Mesenteric fat pad (tissue), 1 donor: ENCODE measurements at regions not wholly inside any gene's neighbourhood (a gene's known extent, or its start where the extent isn't known, plus 50 kb on each side); places are given as distances from the start of the nearest gene placed in this dataset. TPM values are rescaled to one million over a fixed set of nuclear protein-coding genes. Genes with fewer than 3 reads are reported as not detected.

Source experiments
- DNase-seq: peaks from one replicate; pipeline ENCODE4 v3.0.0-alpha.2; 2020; ENCODE audit warnings: low spot score
- microRNA-seq: library from miRNA; unstranded; fragments of <30 nt; microRNA quantifications from one replicate; pipeline ENCODE4 v1.2.0, GENCODE V29; 2020; ENCODE audit warnings: borderline number of aligned reads
- donor health status: DM: yes; HTN: yes; CAD: no.

DNA sequence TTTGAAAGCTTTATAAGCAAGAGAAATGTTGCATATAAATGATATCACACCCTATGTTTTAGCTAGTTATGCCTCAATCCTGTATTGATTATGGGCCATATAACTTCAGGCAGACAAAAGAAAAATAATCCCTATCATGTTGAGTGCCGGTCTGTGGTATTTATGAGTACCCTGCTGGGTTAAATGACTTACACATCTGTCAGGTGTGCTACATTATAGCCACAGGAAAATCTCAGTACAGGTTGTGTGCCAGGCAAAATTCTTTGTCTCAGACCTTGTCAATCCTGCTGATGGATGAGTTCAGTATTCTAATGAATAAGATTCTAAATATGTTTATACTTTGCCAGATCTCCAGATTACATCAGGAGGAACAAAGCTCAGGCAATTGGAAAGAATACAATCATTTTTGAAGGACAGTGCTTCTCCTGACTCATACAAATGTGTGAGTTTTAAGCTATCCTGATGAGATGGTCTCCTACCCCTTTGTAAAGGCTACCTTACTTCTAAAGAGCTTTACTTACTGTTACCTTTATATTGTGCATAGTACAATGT lies 109.8 kb upstream of the FOXG1 start:
- no peak for DNase-seq

DNA sequence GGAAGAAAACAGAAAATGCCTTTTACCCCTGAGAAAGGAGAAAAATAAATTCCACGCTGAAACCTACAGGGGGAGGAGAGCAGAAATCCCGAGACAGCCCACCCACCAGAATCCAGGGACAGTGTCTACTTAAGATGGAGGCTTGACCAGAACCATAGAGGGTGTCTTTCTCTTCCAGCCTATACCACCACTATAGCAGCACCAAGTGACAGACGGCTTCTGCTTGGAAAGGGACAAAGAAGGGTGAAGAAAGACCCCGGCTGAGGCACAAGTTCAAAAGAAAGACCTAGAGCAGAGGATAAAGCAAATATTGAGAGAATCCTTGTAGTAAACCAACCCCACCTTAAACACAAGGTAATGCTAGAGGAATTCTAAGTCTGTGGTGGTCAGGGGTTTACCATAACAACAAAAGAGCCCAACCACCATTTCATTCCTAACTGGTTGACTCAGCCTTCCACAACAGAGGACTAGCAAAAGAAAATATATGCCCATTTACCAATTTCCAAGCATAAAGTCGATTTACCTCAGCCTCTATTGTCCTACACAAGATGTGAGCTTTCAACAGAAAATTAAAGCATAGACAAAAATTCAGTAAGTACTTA lies 105.3 kb upstream of the FOXG1 start:
- no peak for DNase-seq

DNA sequence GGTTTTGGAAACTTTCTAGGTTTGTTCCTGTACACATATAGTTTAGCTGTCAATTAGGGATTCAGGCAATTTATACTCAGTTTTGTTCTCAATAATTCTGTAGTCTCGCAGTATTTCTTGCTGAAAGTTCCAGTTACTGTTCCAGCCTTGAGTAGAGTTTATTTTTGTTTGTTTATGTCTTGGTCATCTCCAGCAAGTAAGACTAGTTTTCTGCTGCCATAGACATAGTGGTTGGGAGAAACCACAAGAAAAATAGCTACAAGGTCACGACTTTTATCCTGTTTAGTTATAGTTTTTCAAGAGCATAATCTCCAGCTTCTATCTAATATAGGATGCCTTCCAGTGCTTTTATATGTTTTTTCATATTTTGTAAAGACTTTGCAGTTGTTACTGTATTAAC lies 99.6 kb upstream of the FOXG1 start:
- no peak for DNase-seq

DNA sequence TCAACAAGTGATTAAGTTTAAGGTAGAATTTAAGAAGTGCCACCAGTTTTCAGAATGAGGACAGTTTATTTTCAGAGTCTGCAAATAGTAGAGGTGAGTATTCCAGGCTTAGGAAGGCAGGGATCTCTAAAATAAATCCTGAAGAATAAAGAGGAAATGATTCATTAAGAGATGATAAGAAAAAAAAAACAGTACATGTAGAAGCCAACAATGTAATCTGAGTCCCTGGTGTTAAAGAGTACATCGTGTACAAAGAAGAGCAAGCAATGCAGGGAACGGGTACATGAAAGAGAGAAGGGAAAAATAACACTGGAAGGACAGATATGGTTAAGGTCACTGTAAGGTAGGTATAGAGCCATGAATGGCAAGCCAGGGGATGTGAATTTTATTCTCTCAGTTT lies 95.2 kb upstream of the FOXG1 start:
- no peak for DNase-seq

DNA sequence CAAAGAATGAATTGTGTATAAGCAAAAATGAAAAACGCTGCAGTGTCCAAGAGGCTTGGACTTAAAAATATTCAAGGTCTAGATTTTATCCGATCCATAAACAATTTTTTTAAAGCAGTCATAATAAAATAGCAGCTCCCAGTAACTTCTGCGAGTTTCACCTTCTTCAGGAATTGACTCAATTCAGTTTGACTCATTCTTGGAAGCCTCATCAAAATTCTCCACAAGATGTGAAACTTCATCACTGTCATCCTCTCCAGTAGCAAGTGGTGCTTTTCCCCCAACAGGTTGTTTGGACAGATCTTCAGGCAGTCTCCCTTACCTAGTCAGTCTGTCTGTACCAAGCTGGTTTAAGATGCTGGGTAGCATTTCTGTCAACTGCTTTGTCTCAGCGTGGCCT lies 93.5 kb upstream of the FOXG1 start:
- no peak for DNase-seq

DNA sequence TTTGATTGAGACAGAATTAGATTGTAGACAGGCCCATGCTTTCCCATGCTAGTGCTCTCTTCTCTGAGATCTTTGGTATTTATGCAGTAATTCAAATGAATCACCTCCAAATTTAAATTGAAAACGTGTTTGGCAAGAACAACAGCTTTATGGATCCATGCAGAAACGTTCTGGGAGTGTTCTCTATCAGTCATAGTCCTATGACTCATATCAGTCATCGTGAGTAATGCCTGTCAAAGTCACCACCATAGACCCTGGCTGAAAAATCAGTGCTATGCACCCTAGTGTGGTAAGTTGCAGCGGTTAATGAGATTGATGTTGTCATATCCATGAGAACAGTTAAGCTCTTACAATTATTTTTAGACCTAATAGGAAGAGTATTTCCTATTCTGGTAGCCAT lies 90.1 kb upstream of the FOXG1 start:
- DNase-seq = no peak

DNA sequence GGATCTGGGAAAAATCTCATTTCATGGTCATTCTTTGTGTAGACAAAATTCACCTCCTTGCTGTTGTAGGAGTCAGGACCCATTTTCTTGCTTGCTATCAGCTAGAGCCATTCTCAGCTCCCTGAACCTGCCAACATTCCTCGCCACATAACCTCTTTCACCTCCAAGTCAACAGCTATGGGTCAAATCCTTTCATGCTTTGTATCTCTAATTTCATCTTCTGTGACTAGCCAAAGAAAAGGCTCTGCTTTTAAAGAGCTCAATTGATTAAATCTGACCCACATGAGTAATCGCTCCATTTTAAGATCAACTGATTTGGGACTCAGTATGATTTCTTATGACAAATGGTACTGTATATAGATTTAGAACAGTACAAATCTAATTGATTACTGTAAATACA lies 89.2 kb upstream of the FOXG1 start:
- no peak for DNase-seq

DNA sequence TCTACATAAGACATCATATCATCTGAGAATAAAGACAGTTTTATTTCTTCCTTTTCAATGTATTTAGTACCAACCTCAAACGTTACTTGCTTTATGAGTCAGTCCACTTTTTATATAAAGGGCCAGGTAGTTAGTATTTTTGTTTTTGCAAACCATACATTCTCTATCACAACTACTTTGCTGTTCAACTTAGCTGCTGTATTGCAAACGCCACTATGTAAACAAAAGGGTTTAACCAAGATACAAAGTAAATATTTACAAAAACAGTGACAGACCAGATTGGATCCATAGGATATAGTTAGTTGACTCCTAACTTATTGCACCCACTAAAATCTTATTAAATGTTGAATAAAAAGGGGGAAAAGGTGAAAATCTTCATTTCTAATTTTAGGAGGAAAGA lies 87.7 kb upstream of the FOXG1 start:
- DNase-seq = no peak

DNA sequence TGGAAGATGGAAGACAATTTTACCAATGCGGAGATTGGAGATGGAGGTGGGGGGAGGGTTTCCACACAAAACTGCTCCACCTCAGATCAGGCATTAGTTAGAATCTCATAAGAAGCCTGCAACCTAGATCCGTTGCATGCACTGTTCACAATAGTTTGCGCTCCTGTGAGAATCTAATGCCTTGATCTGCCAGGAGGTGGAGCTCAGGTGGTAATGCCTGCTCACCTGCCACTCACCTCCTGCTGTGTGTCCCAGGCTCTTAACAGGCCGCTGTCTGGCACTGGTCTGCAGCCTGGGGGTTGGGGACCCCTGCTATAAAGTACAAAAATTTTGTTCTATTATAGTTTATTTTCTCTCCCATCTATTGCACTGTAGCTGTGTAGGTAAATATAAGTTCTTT lies 84.9 kb upstream of the FOXG1 start:
- no peak for DNase-seq

DNA sequence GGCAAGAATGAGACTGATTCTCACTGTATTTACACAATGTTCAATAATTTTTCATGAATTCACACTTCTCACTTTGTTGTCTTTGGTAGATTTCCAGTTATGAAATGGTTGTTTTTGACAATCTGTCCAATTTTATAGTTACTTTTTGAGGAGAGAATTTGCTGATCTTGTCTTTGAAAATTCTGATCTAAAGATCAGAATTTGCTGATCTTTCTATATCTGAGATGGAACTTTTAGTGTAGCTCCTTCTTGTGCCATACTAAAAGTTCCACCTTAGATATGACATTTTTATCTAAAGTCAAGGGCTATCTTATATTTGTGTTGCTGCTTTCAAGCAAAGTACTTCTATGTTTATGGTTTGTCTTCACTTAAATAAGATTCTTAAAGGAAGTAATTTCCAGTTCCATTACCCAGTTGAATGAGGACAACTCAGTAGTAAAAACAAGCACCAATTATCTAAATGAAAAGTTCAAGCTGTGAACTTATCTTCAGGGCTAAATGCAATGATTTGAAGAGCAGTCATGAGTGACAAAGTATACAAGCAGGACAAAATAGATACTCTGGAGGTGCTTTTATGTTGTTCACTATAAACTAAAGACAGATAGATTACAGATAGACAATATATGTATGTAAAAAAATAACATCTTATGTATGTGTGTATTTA lies 76.4 kb upstream of the FOXG1 start:
- DNase-seq = no peak

DNA sequence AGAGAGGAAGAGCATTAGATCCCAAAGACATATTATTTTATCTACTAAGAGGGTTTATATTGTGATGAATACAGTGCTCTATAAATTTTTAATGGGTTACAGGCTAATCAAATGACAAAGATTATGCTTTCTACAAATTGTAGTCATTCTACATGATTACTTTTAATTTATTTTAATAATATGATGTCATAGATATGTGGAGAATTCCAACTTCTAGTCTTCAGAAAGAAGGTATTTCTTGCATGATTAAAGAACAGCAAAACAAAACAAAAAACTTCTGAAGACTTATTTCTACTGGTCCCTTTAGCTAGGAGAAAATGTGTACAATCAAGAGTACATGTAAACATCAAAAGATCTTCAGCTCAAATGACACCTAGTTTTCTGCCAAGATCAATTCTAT lies 71.5 kb upstream of the FOXG1 start:
- no peak for DNase-seq

DNA sequence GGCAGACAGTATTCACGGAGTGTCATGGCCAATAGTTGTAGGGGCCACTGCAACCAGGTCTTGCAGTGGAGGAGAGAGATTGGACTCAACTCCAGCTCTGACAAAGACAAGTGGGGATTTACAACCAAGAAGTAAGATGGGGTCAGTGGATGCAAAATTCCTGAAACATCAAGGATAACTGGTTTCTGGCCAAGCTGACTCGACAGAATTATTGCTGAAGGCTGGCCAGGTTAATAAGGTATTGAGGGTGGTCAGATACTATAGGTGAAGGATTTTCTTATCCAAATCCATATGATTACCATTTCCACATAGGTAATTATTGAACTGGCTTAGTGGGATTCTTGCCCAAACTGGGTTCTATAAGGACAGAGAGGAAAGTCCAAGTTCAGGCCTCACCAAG lies 64.9 kb upstream of the FOXG1 start:
- no peak for DNase-seq

DNA sequence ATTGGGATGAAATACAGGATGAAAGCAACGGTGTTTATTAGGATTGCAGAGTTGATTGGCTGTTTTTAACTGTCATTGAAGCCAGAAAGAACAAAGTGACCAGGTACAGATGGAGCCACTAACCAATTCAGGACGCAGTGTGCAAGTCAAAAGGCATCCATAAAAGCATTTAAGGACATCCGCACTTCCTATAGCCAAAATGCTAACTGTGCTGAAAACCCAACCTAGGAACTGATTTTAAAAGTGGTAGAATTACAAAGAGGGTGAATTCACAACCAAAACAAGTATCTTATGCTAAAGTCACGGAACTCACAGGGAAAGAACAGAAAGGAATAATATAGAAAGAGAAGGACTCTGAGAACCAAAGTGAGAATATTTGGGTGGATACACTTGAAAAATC lies 63.1 kb upstream of the FOXG1 start:
- DNase-seq = no peak

DNA sequence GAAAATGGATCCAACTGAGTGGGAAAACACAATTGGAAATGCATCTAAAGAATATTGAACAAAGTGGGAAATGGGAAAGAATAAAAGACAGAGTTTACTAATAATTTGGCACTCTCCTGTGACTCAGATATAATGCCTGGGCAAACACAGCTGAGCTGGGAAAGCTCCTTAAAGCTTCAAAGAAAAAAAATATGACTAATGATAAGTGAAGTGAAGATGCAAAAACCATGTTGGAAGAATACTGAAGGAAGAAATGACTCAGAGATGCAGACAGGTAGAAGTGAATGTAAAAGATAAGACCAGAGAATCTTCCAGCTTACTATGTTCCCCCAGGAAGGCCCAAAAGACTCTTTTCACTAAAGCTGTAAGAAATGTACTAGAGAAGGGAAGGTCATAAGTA lies 62.4 kb upstream of the FOXG1 start:
- no peak for DNase-seq

DNA sequence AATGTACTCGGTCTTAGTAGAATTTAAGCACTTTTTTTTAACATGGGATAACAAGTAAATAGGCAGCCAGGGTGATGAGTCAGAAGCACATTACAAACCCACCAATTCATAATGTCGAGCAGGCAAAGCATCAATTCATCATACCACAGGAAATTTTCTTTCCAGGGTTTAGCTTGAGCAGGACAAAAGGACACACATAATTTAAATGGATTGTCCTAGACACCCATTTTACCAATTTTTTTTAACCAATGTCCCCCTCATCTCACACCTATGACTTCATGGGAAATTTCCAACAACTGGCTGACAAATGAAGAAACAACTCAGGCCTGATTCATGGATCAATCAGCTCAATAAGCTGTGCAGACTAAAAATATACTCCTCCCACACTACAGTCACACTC lies 58.8 kb upstream of the FOXG1 start:
- no peak for DNase-seq

DNA sequence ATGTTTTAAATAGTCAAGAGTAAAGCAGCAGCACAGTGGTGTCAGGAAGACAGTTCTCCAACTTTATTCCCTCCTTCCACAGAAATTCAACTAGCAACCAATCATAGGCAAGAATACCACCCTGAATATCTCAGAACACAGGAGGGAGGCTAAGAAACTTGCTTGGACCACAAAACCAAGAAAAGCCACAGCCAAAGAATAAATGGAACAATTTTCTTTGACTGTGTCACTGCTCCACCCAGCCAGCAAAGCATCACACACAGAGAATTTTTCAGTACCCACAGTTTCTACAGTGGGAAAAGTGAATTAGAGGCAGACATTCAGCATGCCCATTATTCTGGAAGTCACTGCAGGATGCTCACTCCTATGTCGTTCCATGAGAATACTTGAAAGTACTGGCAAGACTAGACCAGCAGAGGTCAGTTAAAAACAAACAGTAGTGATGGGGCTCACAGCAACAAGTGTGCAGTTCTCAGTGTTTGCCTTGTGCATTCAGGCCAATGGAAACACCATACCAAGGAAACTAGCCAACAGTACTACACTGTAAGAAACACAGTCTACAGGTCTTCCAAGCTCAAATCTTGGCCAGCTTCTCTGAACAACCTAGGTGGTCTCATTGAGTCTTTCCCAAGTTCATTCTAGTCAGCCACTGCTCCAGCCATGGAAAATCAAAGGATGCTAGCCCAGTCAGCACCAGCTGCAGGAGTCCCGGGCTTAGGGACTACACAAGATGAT lies 56.8 kb upstream of the FOXG1 start:
- DNase-seq = no peak

Small RNA genes in the stretch of these regions (microRNA-seq; reads per million reads assigned to microRNA genes)
- not detected for gene MIR3171
- not detected for gene MIR4307
